Gastrocnemius medialis (tissue), 4 donors: ENCODE measurements at regions not wholly inside any gene's neighbourhood (a gene's known extent, or its start where the extent isn't known, plus 50 kb on each side); places are given as distances from the start of the nearest gene placed in this dataset.
"Not testable (repeated sequence)": the region's sequence is repeated elsewhere in the genome, so short reads cannot be mapped to it uniquely, and the experiment has no call there.

Source experiments
- ATAC-seq, 2 donors: fragments of 150-250 bp; one replicate each; pipeline ENCODE4 v1.9.1; 2016
- DNase-seq, 2 donors: peaks; one replicate each; pipeline ENCODE4 v3.0.0-alpha.2; 2019
- H3K27ac ChIP-seq, 4 donors: fragments of 200-600 bp; sonication (generic); 1 replicate in 1 of 4; 2 replicates in 3 of 4; pipeline ENCODE4 v1.5.1; 2016 to 2018; ENCODE audit warnings: mild to moderate bottlenecking in 2 of 4, moderate library complexity in 1 of 4
- H3K27me3 ChIP-seq, 3 donors: fragments of 200-600 bp; sonication (generic) in 2 of 3; 1 replicate in 1 of 3; 2 replicates in 2 of 3; pipeline versions ENCODE4 v1.5.1 to v1.6.0; 2016 to 2019; ENCODE audit warnings: mild to moderate bottlenecking in 1 of 3, moderate library complexity in 1 of 3
- H3K36me3 ChIP-seq, 2 donors: fragments of 200-600 bp; sonication (generic) in 1 of 2; one replicate each; pipeline ENCODE4 v1.5.1; 2017 to 2018
- H3K4me1 ChIP-seq, 2 donors: fragments of 200-600 bp; sonication (generic) in 1 of 2; one replicate each; pipeline ENCODE4 v1.5.1; 2016 to 2017; ENCODE audit warnings: mild to moderate bottlenecking in 2 of 2
- H3K4me3 ChIP-seq, 4 donors: fragments of 200-600 bp; sonication (generic) in 3 of 4; 1 replicate in 1 of 4; 2 replicates in 3 of 4; pipeline ENCODE4 v1.5.1; 2016 to 2019; ENCODE audit warnings: mild to moderate bottlenecking in 2 of 4
- H3K9me3 ChIP-seq, 3 donors: fragments of 200-600 bp; sonication (generic) in 2 of 3; 1 replicate in 1 of 3; 2 replicates in 2 of 3; pipeline ENCODE4 v1.5.1; 2016 to 2019
- POLR2A ChIP-seq, 2 donors: fragments of 450-650 bp; IDR thresholded peaks; one replicate each; pipeline ENCODE4 v1.6.1; 2017; ENCODE audit warnings: antibody characterized with exemption in 2 of 2, mild to moderate bottlenecking in 2 of 2, moderate library complexity in 2 of 2
- in situ Hi-C, 4 donors: fragments of 200-750 bp; cut with MboI; loops; one replicate each; pipeline versions ENCODE4 v1.15.0 to v1.8.0; 2017; ENCODE audit warnings: low sequenced_read_pairs in 4 of 4
- intact Hi-C: fragments of 100-400 bp; cut with DNase I; formaldehyde crosslinking; loops from one replicate; pipeline ENCODE4 v1.15.1; 2023; ENCODE audit warnings: low total_unique reads
- TF ChIP-seq, protein P1 (sequence below), 5 experiments: fragments of 450-650 bp in 3 of 5; fragments of 200-600 bp in 2 of 5; sonication (generic) in 2 of 5; IDR thresholded peaks in 4 of 5; conservative IDR thresholded peaks in 1 of 5; 1 replicate in 4 of 5; 2 replicates in 1 of 5; pipeline ENCODE4 v1.5.1; 2016 to 2019; ENCODE audit warnings: antibody characterized with exemption in 5 of 5, mild to moderate bottlenecking in 3 of 5, moderate library complexity in 3 of 5

DNA sequence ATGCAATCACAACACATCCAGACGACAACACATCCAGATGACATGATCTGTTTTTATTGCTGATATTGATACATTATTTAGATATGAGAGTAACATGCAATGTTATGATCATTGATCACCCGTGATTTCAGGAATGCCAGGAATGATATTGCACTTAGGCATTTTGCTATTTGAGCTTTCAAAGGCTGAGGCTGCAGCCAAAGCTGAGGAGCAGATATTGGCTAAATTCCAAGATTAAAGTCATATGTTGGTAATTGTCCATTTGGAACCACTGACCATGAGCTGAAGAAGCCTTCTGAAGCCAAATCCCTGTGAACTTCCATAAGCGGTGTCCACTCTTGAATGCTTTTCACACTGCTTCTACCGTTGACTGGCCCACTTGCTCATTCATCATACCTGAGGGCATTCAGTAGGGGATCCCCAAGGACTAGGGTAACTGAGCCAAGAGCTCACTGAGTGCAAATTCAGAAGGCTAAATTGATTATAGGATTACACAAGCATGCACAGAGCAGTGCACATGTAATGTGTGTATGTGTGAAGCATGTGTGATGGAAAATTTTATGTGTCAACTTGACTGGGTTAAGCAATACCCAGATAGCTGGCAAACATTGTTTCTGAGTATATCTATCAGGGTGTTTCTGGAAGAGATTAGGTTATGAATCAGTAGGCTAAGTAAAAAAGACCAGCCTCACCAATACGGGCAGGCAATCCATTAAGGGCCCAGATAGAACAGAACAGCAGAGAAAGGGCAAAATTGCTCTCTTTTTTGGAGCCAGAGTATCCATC lies 92.1 kb upstream of the PLAAT1 start:
- in situ Hi-C loops, result no loop called here
- H3K27ac ChIP-seq, result no peak overlapping the region
- no peaks in the 10 kb centered on the region for H3K9me3 ChIP-seq
- no peaks in the 10 kb centered on the region for H3K4me1 ChIP-seq
- DNase-seq, result no peak
- H3K4me3 ChIP-seq, result no peak overlapping the region
- no peaks in the 10 kb centered on the region for H3K36me3 ChIP-seq
- intact Hi-C loops, result no loop called here
- H3K27me3 ChIP-seq, result no peaks in the 10 kb centered on the region
- ATAC-seq, result no peak
- no peak for TF ChIP-seq POLR2A (IDR thresholded peaks at IDR 0.05)
- TF ChIP-seq, protein P1, sequence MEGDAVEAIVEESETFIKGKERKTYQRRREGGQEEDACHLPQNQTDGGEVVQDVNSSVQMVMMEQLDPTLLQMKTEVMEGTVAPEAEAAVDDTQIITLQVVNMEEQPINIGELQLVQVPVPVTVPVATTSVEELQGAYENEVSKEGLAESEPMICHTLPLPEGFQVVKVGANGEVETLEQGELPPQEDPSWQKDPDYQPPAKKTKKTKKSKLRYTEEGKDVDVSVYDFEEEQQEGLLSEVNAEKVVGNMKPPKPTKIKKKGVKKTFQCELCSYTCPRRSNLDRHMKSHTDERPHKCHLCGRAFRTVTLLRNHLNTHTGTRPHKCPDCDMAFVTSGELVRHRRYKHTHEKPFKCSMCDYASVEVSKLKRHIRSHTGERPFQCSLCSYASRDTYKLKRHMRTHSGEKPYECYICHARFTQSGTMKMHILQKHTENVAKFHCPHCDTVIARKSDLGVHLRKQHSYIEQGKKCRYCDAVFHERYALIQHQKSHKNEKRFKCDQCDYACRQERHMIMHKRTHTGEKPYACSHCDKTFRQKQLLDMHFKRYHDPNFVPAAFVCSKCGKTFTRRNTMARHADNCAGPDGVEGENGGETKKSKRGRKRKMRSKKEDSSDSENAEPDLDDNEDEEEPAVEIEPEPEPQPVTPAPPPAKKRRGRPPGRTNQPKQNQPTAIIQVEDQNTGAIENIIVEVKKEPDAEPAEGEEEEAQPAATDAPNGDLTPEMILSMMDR (IDR thresholded peaks at IDR 0.05 in 4 of 5, conservative IDR thresholded peaks at IDR 0.05 in 1 of 5), result no peak

DNA sequence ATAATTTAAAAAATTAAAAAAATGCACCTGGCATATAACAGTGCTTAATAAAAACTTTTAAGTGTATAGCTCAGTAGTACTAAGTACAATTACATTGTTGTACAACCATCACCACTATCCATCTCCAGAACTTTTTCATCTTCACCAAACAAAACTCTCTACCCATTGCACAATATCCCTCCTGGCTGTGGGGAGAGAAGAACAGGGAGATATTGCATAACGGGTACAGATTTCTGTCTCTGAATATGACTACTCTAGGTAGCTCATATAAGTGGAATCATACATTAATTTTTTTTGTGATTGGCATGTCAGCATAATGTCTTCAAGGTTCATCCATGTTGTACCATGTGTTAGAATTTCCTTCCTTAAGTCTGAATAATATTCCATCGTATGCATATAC lies 91.0 kb upstream of the PLAAT1 start:
- in situ Hi-C loops, result no loop called here
- no peaks in the 10 kb centered on the region for H3K36me3 ChIP-seq
- ATAC-seq (no peak), DNase-seq (no peak)
- H3K9me3 ChIP-seq, result no peaks in the 10 kb centered on the region
- H3K4me1 ChIP-seq, result no peaks in the 10 kb centered on the region
- intact Hi-C loops, result no loop called here
- no peak for TF ChIP-seq POLR2A (IDR thresholded peaks at IDR 0.05)
- TF ChIP-seq, protein P1 (IDR thresholded peaks at IDR 0.05 in 4 of 5, conservative IDR thresholded peaks at IDR 0.05 in 1 of 5), result no peak
- H3K4me3 ChIP-seq, result no peak overlapping the region
- H3K27me3 ChIP-seq, result no peaks in the 10 kb centered on the region
- H3K27ac ChIP-seq, result no peak overlapping the region

GRCh38 chr3:193155044-193155781 lies 85.8 kb upstream of the PLAAT1 start:
- H3K27ac ChIP-seq, H3K9me3 ChIP-seq, H3K36me3 ChIP-seq, intact Hi-C loops, H3K4me1 ChIP-seq, in situ Hi-C loops, DNase-seq, ATAC-seq, H3K4me3 ChIP-seq, H3K27me3 ChIP-seq: not testable (repeated sequence)

DNA sequence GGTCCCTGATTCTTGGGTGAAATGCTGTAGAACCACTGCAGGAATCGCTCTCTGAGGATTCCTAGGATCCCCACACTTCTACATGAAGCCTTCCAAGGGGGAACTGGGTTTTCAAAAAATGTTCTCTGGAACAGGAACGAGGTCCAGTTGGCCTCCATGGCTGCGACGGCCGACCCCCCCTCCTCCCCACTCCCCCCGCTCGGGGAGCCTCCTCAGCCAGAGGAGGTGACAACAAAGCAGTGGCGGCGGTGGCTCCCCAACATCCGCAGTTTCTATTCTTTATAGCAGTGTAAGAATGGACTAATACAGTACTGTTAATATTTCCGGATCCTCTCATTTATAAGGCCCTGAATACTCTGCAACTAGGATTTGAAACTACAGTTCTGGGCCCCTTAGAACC lies 84.0 kb upstream of the PLAAT1 start:
- Histone ChIP-seq H3K27ac (no peak overlapping the region), H3K27me3 (no peaks in the 10 kb centered on the region), H3K9me3 (no peaks in the 10 kb centered on the region), H3K4me3 (no peak overlapping the region), H3K36me3 (no peaks in the 10 kb centered on the region), H3K4me1 (no peaks in the 10 kb centered on the region)
- no peak for DNase-seq
- ATAC-seq, result no peak
- in situ Hi-C loops, result no loop called here
- TF ChIP-seq, protein P1 (IDR thresholded peaks at IDR 0.05 in 4 of 5, conservative IDR thresholded peaks at IDR 0.05 in 1 of 5), result no peak
- no peak for TF ChIP-seq POLR2A (IDR thresholded peaks at IDR 0.05)
- intact Hi-C loops, result no loop called here

GRCh38 chr3:193165431-193166120 lies 75.4 kb upstream of the PLAAT1 start:
- no peaks in the 10 kb centered on the region for H3K9me3 ChIP-seq
- no peak for DNase-seq
- no peak for ATAC-seq
- intact Hi-C loops, result no loop called here
- H3K4me3 ChIP-seq, result no peak overlapping the region
- H3K27ac ChIP-seq, result no peak overlapping the region
- TF ChIP-seq POLR2A (IDR thresholded peaks at IDR 0.05), result no peak
- TF ChIP-seq, protein P1 (IDR thresholded peaks at IDR 0.05 in 4 of 5, conservative IDR thresholded peaks at IDR 0.05 in 1 of 5), result no peak
- H3K27me3 ChIP-seq, result no peaks in the 10 kb centered on the region
- no peaks in the 10 kb centered on the region for H3K36me3 ChIP-seq
- in situ Hi-C loops, result no loop called here
- H3K4me1 ChIP-seq, result no peaks in the 10 kb centered on the region
